H9 (cell line): ENCODE measurements at regions not wholly inside any gene's neighbourhood (a gene's known extent, or its start where the extent isn't known, plus 50 kb on each side); places are given as distances from the start of the nearest gene placed in this dataset.

Source experiments
- DNase-seq: peaks from one replicate; pipeline ENCODE4 v3.0.0-alpha.2; 2017
- H2AFZ ChIP-seq: one replicate; pipeline ENCODE4 v1.6.1; 2013; ENCODE audit warnings: mild to moderate bottlenecking, low read length, control low read depth, moderate library complexity
- H2AK5ac ChIP-seq: 2 replicates; pipeline ENCODE4 v1.6.1; 2013; ENCODE audit warnings: low read length, control low read depth, mixed read lengths; ENCODE audit not compliant: insufficient read length
- H2BK120ac ChIP-seq: one replicate; pipeline ENCODE4 v1.6.1; 2013; ENCODE audit warnings: low read depth, mild to moderate bottlenecking, low read length, control low read depth, inconsistent platforms; ENCODE audit not compliant: poor library complexity, severe bottlenecking
- H2BK12ac ChIP-seq: 2 replicates; pipeline ENCODE4 v1.6.1; 2013; ENCODE audit warnings: low read length, control low read depth, mixed read lengths, low read depth; ENCODE audit not compliant: insufficient read length
- H2BK15ac ChIP-seq: 2 replicates; pipeline ENCODE4 v1.6.1; 2013; ENCODE audit warnings: low read depth, low read length, control low read depth
- H2BK20ac ChIP-seq: one replicate; pipeline ENCODE4 v1.6.1; 2013; ENCODE audit warnings: low read depth, mild to moderate bottlenecking, low read length, control low read depth, inconsistent platforms; ENCODE audit not compliant: poor library complexity, severe bottlenecking
- H2BK5ac ChIP-seq: 2 replicates; pipeline ENCODE4 v1.6.1; 2013; ENCODE audit warnings: low read length, control low read depth, mixed read lengths; ENCODE audit not compliant: insufficient read length
- H3K14ac ChIP-seq: 2 replicates; pipeline ENCODE4 v1.6.1; 2013; ENCODE audit warnings: low read length, control low read depth; ENCODE audit not compliant: insufficient read depth
- H3K18ac ChIP-seq: 2 replicates; pipeline ENCODE4 v1.6.1; 2013; ENCODE audit warnings: low read depth, mild to moderate bottlenecking, mixed read lengths, low read length, control low read depth; ENCODE audit not compliant: insufficient read length
- H3K23ac ChIP-seq: 2 replicates; pipeline ENCODE4 v1.6.1; 2013; ENCODE audit warnings: low read length, control low read depth, mixed read lengths, low read depth; ENCODE audit not compliant: insufficient read length
- H3K23me2 ChIP-seq: 2 replicates; pipeline ENCODE4 v1.6.1; 2013; ENCODE audit warnings: low read depth, mild to moderate bottlenecking, mixed read lengths, low read length, control low read depth; ENCODE audit not compliant: insufficient read length, poor library complexity, severe bottlenecking
- H3K27ac ChIP-seq: 2 replicates; pipeline ENCODE4 v1.5.1; 2013; ENCODE audit warnings: low read length, control low read depth, mixed read lengths, low read depth; ENCODE audit not compliant: insufficient read length
- H3K27me3 ChIP-seq: 2 replicates; pipeline ENCODE4 v1.6.1; 2013; ENCODE audit warnings: low read length, control low read depth, inconsistent platforms; ENCODE audit not compliant: insufficient read depth
- H3K4ac ChIP-seq: 2 replicates; pipeline ENCODE4 v1.6.1; 2013; ENCODE audit warnings: low read depth, mild to moderate bottlenecking, control low read depth, inconsistent platforms, low read length, moderate library complexity
- H3K4me1 ChIP-seq: 2 replicates; pipeline ENCODE4 v1.6.1; 2013; ENCODE audit warnings: low read length, control low read depth, inconsistent platforms; ENCODE audit not compliant: insufficient read depth
- H3K4me2 ChIP-seq: 2 replicates; pipeline ENCODE4 v1.6.1; 2013; ENCODE audit warnings: low read length, control low read depth, mixed read lengths; ENCODE audit not compliant: insufficient read length, insufficient read depth
- H3K56ac ChIP-seq: 2 replicates; pipeline ENCODE4 v1.6.1; 2013; ENCODE audit warnings: low read depth, mild to moderate bottlenecking, mixed read lengths, low read length, control low read depth; ENCODE audit not compliant: insufficient read length
- H3K79me1 ChIP-seq: 2 replicates; pipeline ENCODE4 v1.6.1; 2013; ENCODE audit warnings: low read depth, mild to moderate bottlenecking, moderate library complexity, low read length, control low read depth, inconsistent platforms; ENCODE audit not compliant: insufficient read depth, poor library complexity, severe bottlenecking
- H3K79me2 ChIP-seq: 2 replicates; pipeline ENCODE4 v1.6.1; 2013; ENCODE audit warnings: low read length, control low read depth, inconsistent platforms; ENCODE audit not compliant: insufficient read depth
- H3K9ac ChIP-seq: 2 replicates; pipeline ENCODE4 v1.6.1; 2013; ENCODE audit warnings: low read length, control low read depth, mixed read lengths; ENCODE audit not compliant: insufficient read length; ENCODE audit errors: extremely low read depth
- H3K9me3 ChIP-seq: one replicate; pipeline ENCODE4 v1.6.1; 2013; ENCODE audit warnings: low read depth, low read length, inconsistent platforms; ENCODE audit not compliant: control insufficient read depth
- H3T11ph ChIP-seq: one replicate; pipeline ENCODE4 v1.6.1; 2013; ENCODE audit warnings: mild to moderate bottlenecking, low read length, control low read depth, inconsistent platforms
- H4K20me1 ChIP-seq: one replicate; pipeline ENCODE4 v1.6.1; 2013; ENCODE audit not compliant: control insufficient read depth, insufficient read length, insufficient read depth
- H4K5ac ChIP-seq: 2 replicates; pipeline ENCODE4 v1.6.1; 2013; ENCODE audit warnings: low read depth, mild to moderate bottlenecking, mixed read lengths, low read length, control low read depth; ENCODE audit not compliant: insufficient read length
- H4K8ac ChIP-seq: replicated peaks from 2 replicates; pipeline ENCODE4 v1.6.1; 2013; ENCODE audit warnings: low read length, control low read depth, mixed read lengths, low read depth; ENCODE audit not compliant: insufficient read length
- H4K91ac ChIP-seq: 2 replicates; pipeline ENCODE4 v1.6.1; 2013; ENCODE audit warnings: low read depth, mild to moderate bottlenecking, moderate library complexity, mixed read lengths, low read length, control low read depth; ENCODE audit not compliant: insufficient read length
- H3K27ac Mint-ChIP-seq, 3 experiments: 2 replicates in 2 of 3; 3 replicates in 1 of 3; pipeline ENCODE4 v1.8.0; 2020 to 2021; ENCODE audit warnings: mixed read lengths in 3 of 3, mild to moderate bottlenecking in 1 of 3, moderate library complexity in 1 of 3
- H3K27me3 Mint-ChIP-seq: 2 replicates; pipeline ENCODE4 v1.8.0; 2021; ENCODE audit warnings: low read depth, mild to moderate bottlenecking, moderate library complexity, mixed read lengths
- H3K36me3 Mint-ChIP-seq, 3 experiments: 2 replicates in 2 of 3; 3 replicates in 1 of 3; pipeline ENCODE4 v1.8.0; 2020 to 2021; ENCODE audit warnings: low read depth in 3 of 3, mixed read lengths in 3 of 3; ENCODE audit not compliant: insufficient read depth in 1 of 3
- H3K4me1 Mint-ChIP-seq, 2 experiments: 2 replicates each; pipeline ENCODE4 v1.8.0; 2020; ENCODE audit warnings: mixed read lengths in 2 of 2
- H3K4me3 Mint-ChIP-seq, 2 experiments: 2 replicates in 1 of 2; 3 replicates in 1 of 2; pipeline ENCODE4 v1.8.0; 2020 to 2021; ENCODE audit warnings: mild to moderate bottlenecking in 2 of 2, mixed read lengths in 2 of 2, moderate library complexity in 1 of 2
- H3K9me3 Mint-ChIP-seq, 2 experiments: 2 replicates in 1 of 2; 3 replicates in 1 of 2; pipeline ENCODE4 v1.8.0; 2020; ENCODE audit warnings: mild to moderate bottlenecking in 2 of 2, mixed read lengths in 2 of 2, moderate library complexity in 1 of 2
- WGBS: extraction: QIAGEN DNeasy Blood & Tissue Kit; methylation state at CpG from one replicate; pipeline ENCODE4 v1.1.7; 2013; ENCODE audit warnings: missing lambda C conversion rate, low lambda C conversion rate, mixed read lengths; ENCODE audit not compliant: insufficient read length; ENCODE audit errors: extremely low coverage; 5-methylcytosine and 5-hydroxymethylcytosine counted together
- TF ChIP-seq, protein P1 (sequence below): fragments of 200-600 bp; sonication (generic); conservative IDR thresholded peaks from 3 replicates; pipeline ENCODE4 v1.8.0; 2021; ENCODE audit warnings: antibody characterized with exemption, mild to moderate bottlenecking

DNA sequence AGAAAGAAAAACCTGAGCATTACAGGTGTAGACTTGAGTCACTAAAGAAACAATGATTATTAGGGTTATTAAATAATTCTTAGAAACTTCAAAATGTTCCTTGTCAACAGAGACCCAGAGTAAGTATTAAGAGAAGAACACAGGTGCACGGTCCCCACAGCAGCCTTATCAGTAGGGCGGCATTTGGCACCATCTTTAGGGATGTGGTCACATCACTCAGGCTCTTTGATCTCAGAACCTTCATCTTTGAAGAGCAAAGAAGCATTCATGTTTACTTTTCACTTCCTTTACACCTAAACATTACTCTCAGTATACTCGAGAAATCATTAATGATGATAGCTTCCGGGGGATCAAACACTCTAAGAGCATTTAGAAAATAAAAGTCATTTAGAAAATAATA is 928.7 kb downstream of the KCNJ2 start:
- no peaks in the 10 kb centered on the region for H3K79me1 ChIP-seq
- H2BK5ac ChIP-seq = no peak overlapping the region
- no peak overlapping the region for H3K14ac ChIP-seq
- no peak overlapping the region for H2AK5ac ChIP-seq
- no peak overlapping the region for H3T11ph ChIP-seq
- no peaks in the 10 kb centered on the region for H3K27me3 ChIP-seq
- H2BK120ac ChIP-seq = no peak overlapping the region
- no peaks in the 10 kb centered on the region for H3K27me3 Mint-ChIP-seq
- H3K23me2 ChIP-seq = no peaks in the 10 kb centered on the region
- no peak overlapping the region for H3K4me3 Mint-ChIP-seq
- H3K4me1 Mint-ChIP-seq = no peaks in the 10 kb centered on the region
- no peaks in the 10 kb centered on the region for H4K20me1 ChIP-seq
- no peak overlapping the region for H3K18ac ChIP-seq
- peaks cover 2 to 10% (median 4%) of the 10 kb centered on the region in 3 experiments; a peak in 4 of 7 replicates for H3K36me3 Mint-ChIP-seq
- no peaks in the 10 kb centered on the region for H3K9me3 ChIP-seq
- no peak overlapping the region for H2BK20ac ChIP-seq
- no peak overlapping the region for H4K91ac ChIP-seq
- H3K4me2 ChIP-seq = no peak overlapping the region
- H3K79me2 ChIP-seq = no peaks in the 10 kb centered on the region
- no peaks in the 10 kb centered on the region for H3K4me1 ChIP-seq
- H4K5ac ChIP-seq = no peak overlapping the region
- no peak overlapping the region for H3K56ac ChIP-seq
- no peak overlapping the region for H4K8ac ChIP-seq
- H3K27ac ChIP-seq = no peak overlapping the region
- WGBS = no CpG with 5 or more reads among the region's 4 CpGs
- peaks cover 5% of the 10 kb centered on the region in 2 experiments; a peak in 4 of 5 replicates for H3K9me3 Mint-ChIP-seq
- DNase-seq = no peak
- H2BK12ac ChIP-seq = no peak overlapping the region
- H3K23ac ChIP-seq = no peak overlapping the region
- H2AFZ ChIP-seq = no peak overlapping the region
- H3K4ac ChIP-seq = no peak overlapping the region
- H2BK15ac ChIP-seq = no peak overlapping the region
- TF ChIP-seq, protein P1, sequence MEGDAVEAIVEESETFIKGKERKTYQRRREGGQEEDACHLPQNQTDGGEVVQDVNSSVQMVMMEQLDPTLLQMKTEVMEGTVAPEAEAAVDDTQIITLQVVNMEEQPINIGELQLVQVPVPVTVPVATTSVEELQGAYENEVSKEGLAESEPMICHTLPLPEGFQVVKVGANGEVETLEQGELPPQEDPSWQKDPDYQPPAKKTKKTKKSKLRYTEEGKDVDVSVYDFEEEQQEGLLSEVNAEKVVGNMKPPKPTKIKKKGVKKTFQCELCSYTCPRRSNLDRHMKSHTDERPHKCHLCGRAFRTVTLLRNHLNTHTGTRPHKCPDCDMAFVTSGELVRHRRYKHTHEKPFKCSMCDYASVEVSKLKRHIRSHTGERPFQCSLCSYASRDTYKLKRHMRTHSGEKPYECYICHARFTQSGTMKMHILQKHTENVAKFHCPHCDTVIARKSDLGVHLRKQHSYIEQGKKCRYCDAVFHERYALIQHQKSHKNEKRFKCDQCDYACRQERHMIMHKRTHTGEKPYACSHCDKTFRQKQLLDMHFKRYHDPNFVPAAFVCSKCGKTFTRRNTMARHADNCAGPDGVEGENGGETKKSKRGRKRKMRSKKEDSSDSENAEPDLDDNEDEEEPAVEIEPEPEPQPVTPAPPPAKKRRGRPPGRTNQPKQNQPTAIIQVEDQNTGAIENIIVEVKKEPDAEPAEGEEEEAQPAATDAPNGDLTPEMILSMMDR = no peak
- H3K27ac Mint-ChIP-seq = no peak overlapping the region
- H3K9ac ChIP-seq = no peak overlapping the region
